ENCODE measurements at regions not wholly inside any gene's neighbourhood (a gene's known extent, or its start where the extent isn't known, plus 50 kb on each side); places are given as distances from the start of the nearest gene placed in this dataset.

- Histone ChIP-seq H3K27ac (ENCODE audit: low read depth in 2 of 2, low read length in 1 of 2) (no peak overlapping the region), H4K20me1 (ENCODE audit: insufficient read depth) (no peaks in the 10 kb centered on the region), H3K4me3 (ENCODE audit: low read depth in 2 of 2, low read length in 1 of 2) (no peak overlapping the region), H3K36me3 (replicated peaks in 1 of 2; ENCODE audit: control insufficient read depth in 1 of 2, insufficient read depth in 2 of 2, low read length in 1 of 2) (no peaks in the 10 kb centered on the region), H3K9me3 (no peaks in the 10 kb centered on the region), H3K79me2 (ENCODE audit: insufficient read depth) (no peaks in the 10 kb centered on the region), H3K4me2 (no peak overlapping the region), H3F3A (replicated peaks; ENCODE audit: insufficient read depth) (no peaks in the 10 kb centered on the region), H2AFZ (ENCODE audit: low read depth) (no peak overlapping the region; the same call in 1 of the 2 replicates), H3K4me1 (ENCODE audit: control insufficient read depth in 1 of 2, insufficient read depth in 2 of 2, low read depth in 1 of 2, low read length in 1 of 2) (no peaks in the 10 kb centered on the region; a peak in 1 of 4 replicates), H3K27me3 (ENCODE audit: insufficient read depth) (no peaks in the 10 kb centered on the region), H3K9me2 (no peaks in the 10 kb centered on the region), H3K9ac (no peak overlapping the region)
- no peak for DNase-seq
- CTCF ChIA-PET, result no interaction called here
- 82% methylated on average over 5 of the region's 5 CpGs for WGBS (ENCODE audit: low lambda C conversion rate)
- POLR2A ChIA-PET, result no interaction called here
- TF ChIP-seq YY1 (IDR thresholded peaks at IDR 0.05; ENCODE audit: low read depth) (no peak), FOSL2 (IDR thresholded peaks at IDR 0.05; ENCODE audit: borderline replicate concordance, low read depth) (peak; percentile 21; the same call in 1 of the 2 replicates), PBX3 (IDR thresholded peaks at IDR 0.05) (peak; percentile 42; the same call in 1 of the 2 replicates)
Observed at GRCh38 chr3:106006001-106006400, 137.2 kb upstream of the CBLB start.

- DNase-seq, result no peak
- POLR2A ChIA-PET, result no interaction called here
- H3K4me3 ChIP-seq (ENCODE audit: low read depth in 2 of 2, low read length in 1 of 2), result no peak overlapping the region
- no peaks in the 10 kb centered on the region for H3K79me2 ChIP-seq (ENCODE audit: insufficient read depth)
- H3K9ac ChIP-seq, result no peak overlapping the region
- no peaks in the 10 kb centered on the region for H4K20me1 ChIP-seq (ENCODE audit: insufficient read depth)
- H2AFZ ChIP-seq (ENCODE audit: low read depth), result no peak overlapping the region
- H3K9me2 ChIP-seq, result no peaks in the 10 kb centered on the region
- H3K27ac ChIP-seq (ENCODE audit: low read depth in 2 of 2, low read length in 1 of 2), result no peak overlapping the region
- 71% methylated on average over 2 of the region's 2 CpGs for WGBS (ENCODE audit: low lambda C conversion rate)
- H3K4me1 ChIP-seq (ENCODE audit: control insufficient read depth in 1 of 2, insufficient read depth in 2 of 2, low read depth in 1 of 2, low read length in 1 of 2), result no peaks in the 10 kb centered on the region; a peak in 1 of 4 replicates
- H3K9me3 ChIP-seq, result no peaks in the 10 kb centered on the region
- CTCF ChIA-PET, result no interaction called here
- no peaks in the 10 kb centered on the region for H3F3A ChIP-seq (replicated peaks; ENCODE audit: insufficient read depth)
- TF ChIP-seq RXRA (IDR thresholded peaks at IDR 0.05; ENCODE audit: borderline replicate concordance, low read depth) (no peak), ZBTB33 (IDR thresholded peaks at IDR 0.05; ENCODE audit: borderline replicate concordance, low read depth) (no peak), RFX5 (IDR thresholded peaks at IDR 0.05; ENCODE audit: low read length) (no peak), CTCF (IDR thresholded peaks at IDR 0.05) (no peak), YY1 (IDR thresholded peaks at IDR 0.05; ENCODE audit: low read depth) (no peak), NRF1 (IDR thresholded peaks at IDR 0.05; ENCODE audit: low read depth, low read length) (no peak), RCOR1 (IDR thresholded peaks at IDR 0.05; ENCODE audit: low read length) (no peak), MXI1 (IDR thresholded peaks at IDR 0.05; ENCODE audit: low read depth, low read length) (no peak), SIN3A (IDR thresholded peaks at IDR 0.05; ENCODE audit: borderline replicate concordance, low read depth, low read length) (no peak), IRF3 (IDR thresholded peaks at IDR 0.05; ENCODE audit: low read depth, low read length) (no peak), MAX (IDR thresholded peaks at IDR 0.05; ENCODE audit: low read depth) (no peak), RAD21 (IDR thresholded peaks at IDR 0.05; ENCODE audit: low read length) (no peak)
- no peaks in the 10 kb centered on the region for H3K27me3 ChIP-seq (ENCODE audit: insufficient read depth)
- no peaks in the 10 kb centered on the region for H3K36me3 ChIP-seq (replicated peaks in 1 of 2; ENCODE audit: control insufficient read depth in 1 of 2, insufficient read depth in 2 of 2, low read length in 1 of 2)
- H3K4me2 ChIP-seq, result no peak overlapping the region
Observed at GRCh38 chr3:106006571-106006970, 137.8 kb upstream of the CBLB start.

All from SK-N-SH (cell line).